ENCODE measurements at regions not wholly inside any gene's neighbourhood (a gene's known extent, or its start where the extent isn't known, plus 50 kb on each side); places are given as distances from the start of the nearest gene placed in this dataset.
A peak's percentile ranks its signal among the peaks of the same experiment; 100 is the strongest.

DNA sequence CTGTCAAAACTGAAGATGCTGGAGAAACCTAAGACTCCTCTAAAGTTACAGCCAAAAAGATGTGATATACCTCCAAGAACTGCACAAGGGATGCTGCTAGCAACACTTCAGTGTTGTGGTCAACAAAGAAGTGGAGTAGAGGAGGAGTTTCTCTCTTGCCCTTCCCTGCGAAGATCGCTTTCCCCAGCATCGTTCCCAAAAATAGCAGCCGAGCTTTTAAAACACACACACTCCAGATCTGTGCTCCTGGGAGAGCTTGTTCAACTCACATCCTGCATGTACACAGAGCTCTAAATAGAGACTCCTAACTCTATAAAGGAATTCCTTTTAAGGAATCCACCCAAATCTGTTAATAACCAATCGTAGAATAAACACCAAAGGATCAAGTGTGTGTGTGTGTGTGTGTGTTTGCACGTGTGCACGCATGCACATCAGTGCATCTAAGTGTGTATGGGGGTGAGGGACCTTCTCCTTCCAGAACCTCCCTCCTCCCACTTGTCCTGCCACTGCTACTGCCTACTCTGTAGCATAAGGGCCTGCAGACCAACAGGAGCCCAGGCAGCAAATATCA, 58.5 kb downstream of the PSMG1 start:
- TF ChIP-seq, protein P1, sequence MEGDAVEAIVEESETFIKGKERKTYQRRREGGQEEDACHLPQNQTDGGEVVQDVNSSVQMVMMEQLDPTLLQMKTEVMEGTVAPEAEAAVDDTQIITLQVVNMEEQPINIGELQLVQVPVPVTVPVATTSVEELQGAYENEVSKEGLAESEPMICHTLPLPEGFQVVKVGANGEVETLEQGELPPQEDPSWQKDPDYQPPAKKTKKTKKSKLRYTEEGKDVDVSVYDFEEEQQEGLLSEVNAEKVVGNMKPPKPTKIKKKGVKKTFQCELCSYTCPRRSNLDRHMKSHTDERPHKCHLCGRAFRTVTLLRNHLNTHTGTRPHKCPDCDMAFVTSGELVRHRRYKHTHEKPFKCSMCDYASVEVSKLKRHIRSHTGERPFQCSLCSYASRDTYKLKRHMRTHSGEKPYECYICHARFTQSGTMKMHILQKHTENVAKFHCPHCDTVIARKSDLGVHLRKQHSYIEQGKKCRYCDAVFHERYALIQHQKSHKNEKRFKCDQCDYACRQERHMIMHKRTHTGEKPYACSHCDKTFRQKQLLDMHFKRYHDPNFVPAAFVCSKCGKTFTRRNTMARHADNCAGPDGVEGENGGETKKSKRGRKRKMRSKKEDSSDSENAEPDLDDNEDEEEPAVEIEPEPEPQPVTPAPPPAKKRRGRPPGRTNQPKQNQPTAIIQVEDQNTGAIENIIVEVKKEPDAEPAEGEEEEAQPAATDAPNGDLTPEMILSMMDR (IDR thresholded peaks at IDR 0.05; ENCODE audit: low read length, missing control alignments): no peak
- H3K4me3 ChIP-seq (replicated peaks; ENCODE audit: low read depth, low read length): no peak overlapping the region
- no peak for DNase-seq (ENCODE audit: low read depth)

DNA sequence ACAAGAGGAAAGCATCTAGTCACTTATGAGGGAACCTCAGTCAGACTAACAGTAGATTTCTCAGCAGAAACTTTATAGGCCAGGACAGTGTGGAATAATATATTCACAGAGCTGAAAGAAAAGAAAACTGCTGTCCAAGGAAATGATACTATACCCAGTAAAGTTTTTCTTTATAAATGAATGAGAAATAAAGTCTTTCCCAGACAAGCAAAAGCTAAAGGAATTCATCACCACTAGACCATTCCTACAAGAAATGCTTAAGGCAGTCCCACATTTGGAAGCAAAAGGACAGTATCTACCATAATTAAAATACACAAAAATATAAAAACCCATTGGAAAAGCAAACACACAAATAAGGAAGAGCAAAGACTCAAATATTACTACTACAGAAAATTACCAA, 59.9 kb downstream of the PSMG1 start:
- TF ChIP-seq, protein P1 (IDR thresholded peaks at IDR 0.05; ENCODE audit: low read length, missing control alignments): no peak
- no peak for DNase-seq (ENCODE audit: low read depth)
- no peak overlapping the region for H3K4me3 ChIP-seq (replicated peaks; ENCODE audit: low read depth, low read length)

DNA sequence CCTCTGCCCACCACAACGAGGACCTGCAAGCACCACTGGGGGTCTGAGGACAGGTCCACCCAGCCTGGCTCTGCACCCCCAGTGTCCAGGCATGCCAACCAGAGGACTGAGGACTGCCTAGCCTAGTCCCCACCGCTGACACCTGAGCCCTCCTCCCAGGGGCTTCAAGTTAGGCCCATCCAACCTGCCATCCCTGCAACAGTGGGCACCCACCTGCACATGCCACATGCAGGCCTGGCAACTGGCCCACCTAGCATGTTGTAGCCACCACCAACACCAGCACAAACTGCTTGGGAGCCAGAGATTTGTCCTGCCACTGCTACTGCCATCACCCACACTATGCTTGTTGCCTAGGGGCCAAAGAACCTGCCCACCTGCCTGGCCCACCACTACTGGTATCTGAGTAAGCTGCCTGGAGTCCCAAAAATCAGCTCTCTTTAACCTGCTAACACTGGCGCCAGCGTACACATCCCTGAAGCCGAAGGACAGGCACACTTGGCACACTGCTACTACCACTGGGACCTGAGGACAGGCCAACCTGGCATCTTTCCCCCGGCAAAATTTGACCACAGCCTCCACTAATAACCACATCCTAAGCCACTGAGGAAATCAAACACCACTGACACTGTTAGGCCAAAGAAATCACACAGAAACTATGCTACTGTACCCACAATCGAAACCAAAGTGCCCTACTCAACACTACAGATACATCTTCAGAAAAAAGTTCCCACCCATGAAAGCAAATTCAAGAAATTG, 61.5 kb downstream of the PSMG1 start:
- no peak for DNase-seq (ENCODE audit: low read depth)
- TF ChIP-seq, protein P1 (IDR thresholded peaks at IDR 0.05; ENCODE audit: low read length, missing control alignments): no peak
- H3K4me3 ChIP-seq (replicated peaks; ENCODE audit: low read depth, low read length): no peak overlapping the region

DNA sequence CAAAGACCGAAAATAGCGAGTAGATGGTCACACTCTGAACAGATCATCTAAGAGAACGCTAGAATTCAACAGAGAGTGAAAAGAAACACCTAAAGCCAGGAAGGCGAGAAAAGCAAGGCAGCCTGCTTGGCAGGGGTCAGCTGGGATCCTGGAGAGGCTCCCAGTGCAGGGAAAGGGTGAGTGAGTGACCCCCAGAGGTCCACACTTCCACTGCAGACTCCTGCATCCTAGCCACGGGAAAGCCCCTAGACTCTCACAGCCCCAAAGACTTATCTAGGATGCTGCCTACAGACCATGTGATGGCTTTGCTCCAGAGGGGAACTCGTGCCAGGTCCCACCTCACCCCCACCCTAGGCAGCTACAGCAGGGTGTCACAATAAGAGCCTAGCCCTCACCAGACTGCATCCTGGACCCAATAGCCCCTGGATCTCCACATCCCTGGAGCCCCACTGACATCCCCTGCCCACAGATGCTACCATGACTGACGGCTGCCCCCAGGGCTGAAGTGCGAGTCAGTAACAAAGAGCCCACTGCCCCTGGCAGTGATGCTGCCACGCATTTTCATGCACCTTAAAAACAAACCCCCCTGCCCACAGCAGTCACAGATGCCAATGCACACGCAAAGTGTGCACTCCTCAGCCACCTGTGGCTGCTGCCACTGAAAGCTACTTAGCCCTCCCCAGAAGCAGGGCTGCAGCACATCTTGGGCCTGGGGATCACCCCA, 62.2 kb downstream of the PSMG1 start:
- no peak overlapping the region for H3K4me3 ChIP-seq (replicated peaks; ENCODE audit: low read depth, low read length)
- DNase-seq (ENCODE audit: low read depth): peak; percentile 31
- TF ChIP-seq, protein P1 (IDR thresholded peaks at IDR 0.05; ENCODE audit: low read length, missing control alignments): no peak

DNA sequence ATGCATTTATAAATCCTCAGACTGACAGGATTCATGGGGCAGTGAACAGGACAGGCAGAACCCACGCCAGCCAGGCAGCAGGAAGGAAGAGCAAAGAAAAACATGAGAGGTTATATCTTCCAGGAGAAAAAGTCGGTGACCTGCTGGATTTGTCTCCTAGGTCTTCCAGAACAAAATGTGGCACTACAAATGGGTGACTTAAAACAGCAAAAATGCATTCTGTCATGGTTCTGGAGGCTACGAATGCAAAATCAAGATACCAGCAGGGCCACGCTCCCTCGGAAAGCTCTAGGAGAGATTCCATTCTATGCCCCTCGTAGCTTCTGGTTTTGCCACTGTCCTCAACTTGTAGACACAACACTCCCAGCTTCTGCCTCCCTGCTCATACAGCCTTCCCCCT, 63.4 kb downstream of the PSMG1 start:
- no peak for DNase-seq (ENCODE audit: low read depth)
- no peak overlapping the region for H3K4me3 ChIP-seq (replicated peaks; ENCODE audit: low read depth, low read length)
- TF ChIP-seq, protein P1 (IDR thresholded peaks at IDR 0.05; ENCODE audit: low read length, missing control alignments): no peak

DNA sequence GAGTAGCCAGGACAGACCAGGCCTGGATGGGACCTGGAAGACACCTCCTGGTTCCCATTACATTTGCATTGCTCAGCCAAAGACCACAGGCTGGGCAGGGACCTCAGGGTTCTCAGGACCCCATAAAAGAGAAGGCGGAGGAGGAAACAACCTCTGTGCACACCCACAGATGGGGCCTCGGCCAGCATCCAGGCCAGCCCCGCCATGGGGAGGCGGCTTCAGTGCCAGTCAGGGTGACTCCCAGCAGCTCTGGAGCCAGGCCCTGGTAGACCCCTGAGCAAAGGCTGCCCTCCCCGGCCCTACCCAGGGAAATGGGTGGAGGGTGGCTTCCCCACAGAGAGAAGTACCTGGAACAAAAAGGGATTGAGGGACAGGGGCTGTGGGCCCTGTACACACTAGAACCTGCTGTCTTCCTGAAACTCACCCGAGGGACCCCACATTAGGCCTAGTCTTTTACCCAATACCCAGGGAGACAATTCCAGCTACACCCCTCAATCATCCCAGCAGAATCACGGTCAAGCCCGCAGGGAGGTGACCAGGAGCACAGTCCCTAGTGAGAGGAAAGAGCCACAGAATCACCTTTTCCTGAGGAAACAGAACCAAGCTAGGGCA, 64.5 kb downstream of the PSMG1 start:
- TF ChIP-seq, protein P1 (IDR thresholded peaks at IDR 0.05; ENCODE audit: low read length, missing control alignments): no peak
- no peak overlapping the region for H3K4me3 ChIP-seq (replicated peaks; ENCODE audit: low read depth, low read length)
- no peak for DNase-seq (ENCODE audit: low read depth)

Measured in fibroblast of pulmonary artery (primary cell).